Endometrial microvascular endothelial cells (primary cell): ENCODE measurements at regions not wholly inside any gene's neighbourhood (a gene's known extent, or its start where the extent isn't known, plus 50 kb on each side); places are given as distances from the start of the nearest gene placed in this dataset.

Source experiments
- in situ Hi-C: cut with HindIII; loops from 2 replicates; pipeline ENCODE4 v1.10.0; 2017; ENCODE audit warnings: low sequenced_read_pairs, low pct_unique_long_range_greater_than_20kb; ENCODE audit errors: inconsistent ontology term

GRCh38 chr5:167020418-167020817 lies 1271.0 kb upstream of the WWC1 start:
- in situ Hi-C loops = no loop called here

DNA sequence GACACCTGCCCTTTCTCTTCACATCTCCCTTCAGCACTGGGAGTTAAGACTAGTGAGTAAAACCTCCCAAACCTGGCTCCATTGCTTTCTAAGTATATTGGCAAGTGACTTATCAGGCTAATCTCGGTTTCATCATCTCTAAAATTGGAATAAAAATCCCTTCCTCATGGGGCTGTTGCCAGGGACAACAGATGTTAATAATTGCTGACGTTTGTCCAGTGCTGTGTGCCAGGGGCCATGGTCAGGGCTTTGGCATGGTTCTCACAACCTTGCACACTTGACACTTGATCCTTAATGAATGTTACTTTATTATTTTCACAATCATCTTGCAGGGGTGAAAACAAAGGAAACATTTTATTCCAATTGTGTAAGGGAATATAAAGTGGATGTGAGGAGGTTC lies 1262.0 kb upstream of the WWC1 start:
- in situ Hi-C loops = no loop called here

DNA sequence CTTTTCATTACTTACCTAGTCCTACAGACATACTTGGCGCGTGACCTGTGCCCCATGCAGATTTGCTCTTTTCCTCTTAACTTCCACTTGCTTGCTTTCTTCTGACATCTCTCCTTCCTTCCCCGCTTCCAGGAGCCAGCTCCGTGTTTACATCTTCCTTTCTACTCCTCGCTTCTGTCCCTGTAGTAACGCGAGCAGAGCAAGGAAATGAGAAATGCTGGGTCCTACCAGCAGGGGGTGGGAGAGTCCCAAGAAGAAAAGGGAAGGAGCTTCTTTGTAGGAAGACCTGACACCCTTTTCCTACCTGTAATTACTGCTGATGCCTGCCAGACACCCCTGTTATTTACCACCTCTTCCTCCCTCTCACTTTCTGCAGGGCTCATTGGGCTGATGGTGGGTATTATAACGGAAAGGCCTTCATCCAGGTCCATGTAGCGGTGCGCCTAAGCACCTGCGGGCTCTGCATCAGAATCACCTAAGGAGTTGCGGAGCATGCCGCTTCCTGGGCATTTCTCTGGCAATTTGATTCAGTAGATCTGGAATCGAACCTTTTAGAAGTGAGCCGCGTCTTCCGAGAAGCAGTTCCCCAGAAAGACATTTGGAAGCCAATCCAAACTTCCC lies 1260.8 kb upstream of the WWC1 start:
- in situ Hi-C loops = no loop called here

- in situ Hi-C loops = no loop called here
Observed at GRCh38 chr5:167036585-167036984, 1254.9 kb upstream of the WWC1 start.

- in situ Hi-C loops = no loop called here
Observed at GRCh38 chr5:167049043-167049663, 1242.3 kb upstream of the WWC1 start.

DNA sequence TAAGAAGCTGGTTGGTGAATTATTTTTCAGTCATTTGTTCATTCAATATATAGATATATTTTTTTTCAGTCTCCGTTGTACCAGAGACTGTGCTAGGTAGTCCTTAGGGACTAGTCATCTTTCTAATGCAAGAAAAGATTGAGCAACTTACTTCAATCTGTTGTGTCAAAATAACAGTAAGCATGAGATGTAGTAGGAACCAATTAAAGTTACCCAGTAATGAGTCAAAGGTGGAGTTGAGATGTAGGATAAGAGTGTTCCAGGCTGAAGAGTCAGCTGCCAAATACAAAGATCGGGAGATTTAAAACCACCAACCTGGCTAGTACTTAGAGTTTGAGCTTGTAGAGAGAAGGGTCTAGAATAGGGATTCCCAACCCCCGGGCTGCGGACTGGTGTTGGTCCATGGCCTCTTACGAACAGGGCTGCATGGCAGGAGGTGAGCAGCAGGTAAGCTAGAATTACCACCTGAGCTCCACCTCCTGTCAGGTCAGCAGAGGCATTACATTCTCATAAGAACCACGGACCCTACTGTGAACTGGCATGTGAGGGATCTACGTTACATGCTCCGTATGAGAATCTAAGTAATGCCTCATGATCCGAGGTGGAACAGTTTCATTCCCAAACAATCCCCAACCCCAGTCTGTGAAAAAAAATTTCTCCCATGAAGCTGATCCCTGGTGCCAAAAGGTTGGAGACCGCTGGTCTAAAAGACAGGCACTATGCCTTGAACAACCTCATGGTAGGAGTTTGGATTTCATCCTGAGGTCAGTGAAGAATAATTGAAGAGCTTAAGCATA lies 1241.5 kb upstream of the WWC1 start:
- in situ Hi-C loops = no loop called here

- in situ Hi-C loops = no loop called here
Observed at GRCh38 chr5:167050568-167051401, 1240.7 kb upstream of the WWC1 start.

DNA sequence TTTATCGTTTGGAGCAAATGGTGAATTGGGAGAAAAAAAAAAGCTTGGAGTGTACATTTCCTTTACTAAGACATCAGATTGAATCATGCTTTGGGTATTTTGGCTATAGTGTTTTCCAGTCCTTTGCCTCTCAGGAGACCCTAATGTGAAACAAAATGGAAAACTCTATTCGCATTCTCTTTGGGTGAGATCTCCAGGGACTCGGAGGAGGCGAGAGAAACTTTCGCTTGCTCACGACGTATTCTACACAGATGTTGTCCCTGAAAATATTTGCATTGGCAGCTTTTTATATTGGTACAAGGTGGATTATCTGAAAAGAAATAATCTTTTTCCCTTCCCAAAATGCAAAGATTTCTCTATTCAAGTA lies 1240.1 kb upstream of the WWC1 start:
- in situ Hi-C loops = no loop called here

DNA sequence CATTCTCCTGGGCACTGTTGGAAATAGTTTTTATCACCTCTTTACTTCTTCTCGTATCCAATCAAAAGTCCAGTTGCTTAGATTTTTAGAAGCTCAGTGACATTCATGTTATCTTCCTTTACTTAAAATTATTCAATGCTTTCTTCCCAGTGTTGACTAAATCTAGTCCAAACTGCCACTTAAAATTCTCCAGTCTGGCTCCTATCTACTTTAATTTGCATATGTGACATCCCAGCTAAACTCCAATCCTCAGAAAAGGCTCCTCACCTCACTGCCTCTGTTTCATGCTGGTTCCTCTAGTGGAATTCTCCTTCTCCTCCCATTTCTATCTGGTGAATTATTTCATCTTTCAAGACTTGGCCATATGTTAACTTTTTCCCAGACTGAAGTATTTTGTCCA lies 1238.7 kb upstream of the WWC1 start:
- in situ Hi-C loops = no loop called here

DNA sequence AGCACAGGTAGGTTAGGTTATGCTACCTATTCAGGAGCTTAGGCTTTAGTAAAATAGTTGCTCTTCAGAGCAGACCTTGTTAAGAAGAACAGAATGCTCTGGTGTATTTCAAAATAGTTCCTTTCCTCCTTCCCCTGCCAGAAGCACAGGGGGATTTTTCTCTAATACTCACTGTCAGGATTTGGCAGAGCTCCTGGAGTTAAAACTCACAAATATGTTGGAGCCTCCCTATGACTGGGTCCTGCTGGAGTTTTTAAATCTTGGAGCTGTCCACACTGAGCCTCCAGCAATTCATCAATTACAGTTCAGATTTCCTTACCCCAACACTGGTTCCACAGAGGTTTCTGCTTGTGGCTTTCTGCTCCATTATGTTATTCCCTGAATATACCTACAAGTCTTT lies 1233.8 kb upstream of the WWC1 start:
- in situ Hi-C loops = no loop called here

- in situ Hi-C loops = no loop called here
Observed at GRCh38 chr5:167061695-167062094, 1229.8 kb upstream of the WWC1 start.

DNA sequence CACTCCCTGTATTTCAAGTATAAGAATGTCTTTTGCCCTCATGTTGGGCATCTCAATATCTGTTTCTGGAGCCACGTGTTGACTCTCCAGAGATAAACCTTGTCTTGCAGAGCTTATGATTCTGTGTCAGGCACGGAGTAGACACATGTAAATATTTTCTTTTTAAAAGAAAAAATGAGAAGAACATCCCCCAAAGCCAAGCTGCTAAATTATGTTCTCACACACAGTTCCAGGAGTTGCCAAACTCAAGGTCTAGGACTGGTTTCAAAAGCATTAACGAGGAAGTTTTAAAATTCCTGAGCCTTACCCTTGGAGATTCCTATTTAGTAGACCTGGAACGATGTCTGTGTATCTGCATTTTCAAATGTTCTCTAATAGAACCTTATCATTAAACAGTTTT lies 1228.3 kb upstream of the WWC1 start:
- in situ Hi-C loops = no loop called here

DNA sequence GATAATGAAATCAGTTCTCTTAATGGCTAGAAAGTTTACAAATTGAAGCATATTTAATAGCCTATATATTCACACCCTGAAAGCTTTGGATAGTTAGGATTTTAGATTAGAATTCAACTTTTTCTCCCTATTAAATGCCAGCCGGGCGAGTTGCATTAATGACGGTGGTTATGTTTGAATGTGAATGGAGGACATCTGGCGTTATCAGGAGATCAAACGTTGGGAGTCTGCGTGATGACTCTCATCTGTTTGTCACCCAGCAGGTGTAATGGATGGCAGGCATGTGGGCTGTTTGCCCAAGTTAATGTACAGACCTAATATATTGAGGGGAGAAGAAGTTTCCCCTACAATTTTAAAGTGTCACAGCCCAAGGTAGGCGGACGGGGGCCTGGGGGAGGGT lies 1227.7 kb upstream of the WWC1 start:
- in situ Hi-C loops = no loop called here

DNA sequence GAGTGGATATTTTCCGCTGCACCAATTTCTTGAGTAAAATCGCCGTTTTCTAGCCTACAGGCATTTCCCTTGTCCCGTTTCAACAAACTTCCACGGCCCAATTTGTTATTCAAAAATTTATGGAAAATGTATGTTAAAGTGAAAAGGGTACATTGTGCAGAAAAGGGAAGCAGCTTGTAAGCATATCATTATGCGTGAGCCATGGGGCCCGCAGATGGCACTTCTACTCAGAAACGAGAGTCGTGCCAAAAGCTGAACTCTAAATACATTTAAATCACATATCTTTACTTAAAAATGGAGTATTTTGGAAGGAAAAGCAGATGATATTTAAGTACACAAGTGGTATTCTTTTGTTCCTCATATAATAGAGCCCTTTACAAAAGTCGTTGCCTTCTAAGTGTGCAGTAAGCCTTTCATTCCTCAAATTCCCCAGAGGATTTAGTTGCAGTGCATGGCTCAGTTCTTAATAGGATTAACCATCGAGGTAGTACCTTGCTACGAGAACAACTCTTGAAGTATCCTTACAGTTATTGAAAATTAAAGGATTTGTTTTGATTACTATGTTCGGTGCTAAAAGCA lies 1227.2 kb upstream of the WWC1 start:
- in situ Hi-C loops = no loop called here

DNA sequence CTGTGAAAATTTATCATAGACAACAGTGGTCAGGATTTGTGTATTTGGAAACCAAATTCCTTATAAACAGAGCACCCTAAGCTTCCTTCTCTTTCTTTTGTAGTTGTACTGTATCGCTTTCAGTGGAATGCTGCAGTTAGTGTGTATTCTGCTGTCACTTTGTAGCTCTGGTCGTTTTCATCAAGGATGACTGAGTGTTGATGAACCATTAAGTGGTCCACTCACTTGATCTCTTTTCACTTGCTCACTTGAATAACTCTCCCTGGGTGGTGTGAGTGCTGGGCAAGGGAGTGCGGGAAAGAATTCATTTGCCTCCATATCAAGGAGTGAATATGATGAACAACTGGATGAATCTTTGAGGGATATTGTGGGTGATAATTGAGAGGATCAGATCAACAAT lies 1225.7 kb upstream of the WWC1 start:
- in situ Hi-C loops = no loop called here

- in situ Hi-C loops = no loop called here
Observed at GRCh38 chr5:167071981-167072610, 1219.3 kb upstream of the WWC1 start.

- in situ Hi-C loops = no loop called here
Observed at GRCh38 chr5:167081561-167081960, 1209.9 kb upstream of the WWC1 start.

- in situ Hi-C loops = no loop called here
Observed at GRCh38 chr5:167096816-167097215, 1194.6 kb upstream of the WWC1 start.

GRCh38 chr5:167104351-167104750 lies 1187.1 kb upstream of the WWC1 start:
- in situ Hi-C loops = no loop called here
